Hepatocyte (in vitro differentiated cells): ENCODE measurements at regions not wholly inside any gene's neighbourhood (a gene's known extent, or its start where the extent isn't known, plus 50 kb on each side); places are given as distances from the start of the nearest gene placed in this dataset.

Source experiments
- DNase-seq: peaks from one replicate; pipeline ENCODE4 v3.0.0-alpha.2; 2016; ENCODE audit warnings: low spot score
- H2AFZ ChIP-seq: fragments of 200-600 bp; sonication (generic); 2 replicates; pipeline ENCODE4 v1.6.0; 2016; ENCODE audit warnings: antibody characterized with exemption, mild to moderate bottlenecking
- H3K27ac ChIP-seq: fragments of 200-600 bp; sonication (generic); 2 replicates; pipeline ENCODE4 v1.5.1; 2016; ENCODE audit warnings: mild to moderate bottlenecking
- H3K27me3 ChIP-seq: fragments of 200-600 bp; sonication (generic); 2 replicates; pipeline ENCODE4 v1.6.1; 2016
- H3K36me3 ChIP-seq: fragments of 200-600 bp; sonication (generic); replicated peaks from 2 replicates; pipeline ENCODE4 v1.5.1; 2016; ENCODE audit warnings: low read depth; ENCODE audit not compliant: insufficient read depth
- H3K4me1 ChIP-seq: fragments of 200-600 bp; sonication (generic); 2 replicates; pipeline ENCODE4 v1.5.1; 2016; ENCODE audit warnings: mild to moderate bottlenecking, moderate library complexity; ENCODE audit not compliant: insufficient read depth
- H3K4me2 ChIP-seq: fragments of 200-600 bp; sonication (generic); 2 replicates; pipeline ENCODE4 v1.6.0; 2016
- H3K4me3 ChIP-seq: fragments of 200-600 bp; sonication (generic); 2 replicates; pipeline ENCODE4 v1.5.1; 2016; ENCODE audit warnings: mild to moderate bottlenecking
- H3K79me2 ChIP-seq: fragments of 200-600 bp; sonication (generic); 2 replicates; pipeline ENCODE4 v1.6.0; 2017; ENCODE audit warnings: mild to moderate bottlenecking
- H3K9me2 ChIP-seq: fragments of 200-600 bp; sonication (generic); replicated peaks from 2 replicates; pipeline ENCODE4 v1.6.0; 2017; ENCODE audit warnings: mild to moderate bottlenecking; ENCODE audit not compliant: insufficient read depth
- H3K9me3 ChIP-seq: fragments of 200-600 bp; sonication (generic); 2 replicates; pipeline ENCODE4 v1.5.1; 2016; ENCODE audit warnings: low read depth, mild to moderate bottlenecking
- H4K20me1 ChIP-seq: fragments of 200-600 bp; sonication (generic); 2 replicates; pipeline ENCODE4 v1.6.0; 2016; ENCODE audit warnings: mild to moderate bottlenecking; ENCODE audit not compliant: insufficient read depth, poor library complexity, severe bottlenecking
- CTCF ChIP-seq: fragments of 200-600 bp; sonication (generic); IDR thresholded peaks from 2 replicates; pipeline ENCODE4 v1.5.1; 2016; ENCODE audit warnings: antibody characterized with exemption, mild to moderate bottlenecking; ENCODE audit not compliant: poor library complexity
- EZH2 ChIP-seq: fragments of 200-600 bp; sonication (generic); IDR thresholded peaks from 2 replicates; pipeline ENCODE4 v1.6.1; 2016; ENCODE audit warnings: antibody characterized with exemption, mild to moderate bottlenecking, borderline replicate concordance
- EZH2phosphoT487 ChIP-seq: fragments of 200-600 bp; sonication (generic); IDR thresholded peaks from one replicate; pipeline ENCODE4 v1.6.1; 2018; ENCODE audit warnings: antibody characterized with exemption, mild to moderate bottlenecking, low read depth, moderate library complexity; ENCODE audit not compliant: unreplicated experiment, severe bottlenecking
- WGBS: methylation state at CpG from one replicate; pipeline ENCODE4 v1.1.6; 2016; ENCODE audit warnings: low lambda C conversion rate; ENCODE audit errors: missing lambda C conversion rate; 5-methylcytosine and 5-hydroxymethylcytosine counted together

- TF ChIP-seq EZH2, result no peak
- TF ChIP-seq EZH2phosphoT487, result no peak
- no peak for TF ChIP-seq CTCF
- Histone ChIP-seq H4K20me1 (no peaks in the 10 kb centered on the region), H3K9me3 (no peaks in the 10 kb centered on the region), H3K4me3 (no peak overlapping the region), H3K4me2 (no peak overlapping the region), H3K4me1 (no peaks in the 10 kb centered on the region), H3K36me3 (no peaks in the 10 kb centered on the region), H2AFZ (no peak overlapping the region), H3K27ac (no peak overlapping the region), H3K9me2 (no peaks in the 10 kb centered on the region), H3K79me2 (no peaks in the 10 kb centered on the region), H3K27me3 (no peaks in the 10 kb centered on the region)
- DNase-seq, result no peak
- WGBS, result 88% methylated on average over 1 of the region's 1 CpG
Observed at GRCh38 chr20:11738852-11739251, 178.8 kb upstream of the BTBD3 start.

- no peak overlapping the region for H3K4me2 ChIP-seq
- no peaks in the 10 kb centered on the region for H3K79me2 ChIP-seq
- H3K27ac ChIP-seq, result no peak overlapping the region
- H3K27me3 ChIP-seq, result no peaks in the 10 kb centered on the region
- no peaks in the 10 kb centered on the region for H3K36me3 ChIP-seq
- H4K20me1 ChIP-seq, result no peaks in the 10 kb centered on the region
- no peaks in the 10 kb centered on the region for H3K4me1 ChIP-seq
- no peaks in the 10 kb centered on the region for H3K9me3 ChIP-seq
- DNase-seq, result no peak
- TF ChIP-seq CTCF, result no peak
- no peak for TF ChIP-seq EZH2
- TF ChIP-seq EZH2phosphoT487, result no peak
- no peaks in the 10 kb centered on the region for H3K9me2 ChIP-seq
- WGBS, result 65% methylated on average over 2 of the region's 2 CpGs
- no peak overlapping the region for H3K4me3 ChIP-seq
- H2AFZ ChIP-seq, result no peak overlapping the region
Observed at GRCh38 chr20:11740975-11741374, 176.7 kb upstream of the BTBD3 start.

GRCh38 chr20:11745145-11745544 is 172.5 kb upstream of the BTBD3 start:
- no peaks in the 10 kb centered on the region for H3K27me3 ChIP-seq
- no peaks in the 10 kb centered on the region for H3K79me2 ChIP-seq
- TF ChIP-seq EZH2phosphoT487, result no peak
- TF ChIP-seq CTCF, result no peak
- no peak for TF ChIP-seq EZH2
- H3K9me3 ChIP-seq, result no peaks in the 10 kb centered on the region
- no peak overlapping the region for H3K4me3 ChIP-seq
- no peak overlapping the region for H2AFZ ChIP-seq
- no peak for DNase-seq
- H3K36me3 ChIP-seq, result no peaks in the 10 kb centered on the region
- 97% methylated on average over 1 of the region's 1 CpG for WGBS
- no peak overlapping the region for H3K27ac ChIP-seq
- H4K20me1 ChIP-seq, result no peaks in the 10 kb centered on the region
- no peaks in the 10 kb centered on the region for H3K9me2 ChIP-seq
- no peak overlapping the region for H3K4me2 ChIP-seq
- H3K4me1 ChIP-seq, result no peaks in the 10 kb centered on the region

GRCh38 chr20:11748436-11748835 is 169.3 kb upstream of the BTBD3 start:
- 64% methylated on average over 2 of the region's 2 CpGs for WGBS
- Histone ChIP-seq H4K20me1 (no peaks in the 10 kb centered on the region), H3K36me3 (no peaks in the 10 kb centered on the region), H3K9me3 (no peaks in the 10 kb centered on the region), H3K4me1 (no peaks in the 10 kb centered on the region), H3K79me2 (no peaks in the 10 kb centered on the region), H3K27ac (no peak overlapping the region), H2AFZ (no peak overlapping the region), H3K4me3 (no peak overlapping the region), H3K27me3 (no peaks in the 10 kb centered on the region), H3K9me2 (no peaks in the 10 kb centered on the region), H3K4me2 (no peak overlapping the region)
- no peak for DNase-seq
- no peak for TF ChIP-seq CTCF
- TF ChIP-seq EZH2phosphoT487, result no peak
- TF ChIP-seq EZH2, result no peak
